ENCODE measurements at regions not wholly inside any gene's neighbourhood (a gene's known extent, or its start where the extent isn't known, plus 50 kb on each side); places are given as distances from the start of the nearest gene placed in this dataset.

DNA sequence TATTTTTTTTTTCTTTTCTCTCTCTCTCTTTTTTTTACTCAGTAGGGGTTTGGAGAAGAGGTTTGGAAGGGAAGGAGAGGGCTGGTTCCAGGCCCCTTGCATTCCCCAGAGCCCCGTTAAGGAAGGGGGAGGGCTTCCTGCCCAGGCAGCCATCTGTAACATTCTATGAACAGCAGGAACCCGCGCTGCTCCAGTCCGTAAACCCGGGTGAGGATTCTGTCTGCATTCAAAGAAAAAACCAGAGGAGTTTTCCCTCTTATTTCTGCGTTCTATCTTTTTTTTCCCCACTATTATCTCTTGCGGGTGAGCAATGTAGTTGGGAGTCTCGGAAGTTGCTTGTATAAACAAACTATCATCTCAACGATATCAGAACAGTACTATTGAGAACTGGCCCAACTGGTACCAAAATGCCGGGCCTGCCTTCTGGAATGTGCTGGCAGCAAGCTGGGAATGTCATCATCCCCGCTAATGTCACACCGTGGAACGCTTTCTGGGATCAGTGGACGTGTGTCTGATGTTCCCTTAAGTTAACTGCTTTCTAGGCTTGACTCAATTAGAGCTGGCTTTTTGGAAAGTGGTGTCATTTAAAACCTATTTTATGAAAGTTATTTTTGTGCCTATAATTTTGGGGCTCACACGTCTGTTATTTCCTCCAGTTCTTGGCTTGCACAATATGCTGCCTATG, 153.1 kb upstream of the MEOX2 start:
- Histone ChIP-seq H2AFZ (ENCODE audit: low read depth, low read length) (peak overlapping the region; percentile 33), H2AK5ac (ENCODE audit: low read length, severe bottlenecking) (no peak overlapping the region), H3K27me3 (ENCODE audit: control insufficient read depth in 1 of 2, insufficient read depth in 1 of 2, low read length in 2 of 2) (no peaks in the 10 kb centered on the region), H3K36me3 (ENCODE audit: control insufficient read depth in 1 of 2, insufficient read depth in 2 of 2, low read depth in 1 of 2, low read length in 2 of 2) (no peaks in the 10 kb centered on the region), H2BK12ac (ENCODE audit: low read length in 2 of 2) (peak overlapping the region in 1 of 2 experiments; percentile 60), H3K4me3 (ENCODE audit: insufficient read depth in 1 of 2, low read depth in 1 of 2, low read length in 2 of 2) (peak overlapping the region in 1 of 2 experiments; percentile 68), H3K23ac (ENCODE audit: low read length in 2 of 2) (no peak overlapping the region), H2BK5ac (ENCODE audit: low read depth, low read length, poor library complexity, severe bottlenecking) (peak overlapping the region; percentile 49), H3K9me3 (ENCODE audit: control insufficient read depth, low read length) (no peaks in the 10 kb centered on the region), H4K8ac (ENCODE audit: low read length) (peak overlapping the region; percentile 96), H2BK15ac (ENCODE audit: low read depth, poor library complexity, severe bottlenecking) (no peak overlapping the region), H3K9ac (ENCODE audit: low read length) (peak overlapping the region; percentile 82), H3K14ac (ENCODE audit: low read length in 2 of 2) (no peak overlapping the region), H4K91ac (ENCODE audit: low read length) (no peak overlapping the region), H2BK120ac (ENCODE audit: low read depth, low read length) (peak overlapping the region; percentile 89), H3K27ac (ENCODE audit: low read length, poor library complexity, severe bottlenecking) (peak overlapping the region; percentile 76), H3K79me1 (replicated peaks; ENCODE audit: low read length, poor library complexity, severe bottlenecking) (no peaks in the 10 kb centered on the region), H3K4me1 (ENCODE audit: control insufficient read depth, insufficient read depth, low read depth, low read length) (no peaks in the 10 kb centered on the region), H3K18ac (ENCODE audit: low read depth in 1 of 2, low read length in 2 of 2) (peak overlapping the region; percentile 75 to 89), H3K4ac (ENCODE audit: low read depth in 1 of 2, low read length in 2 of 2) (peak overlapping the region in 1 of 2 experiments; percentile 6), H3K4me2 (ENCODE audit: low read length, poor library complexity, severe bottlenecking) (peak overlapping the region; percentile 45)
- 5% methylated on average over 10 of the region's 15 CpGs for WGBS
- DNase-seq = peak; percentile 46

DNA sequence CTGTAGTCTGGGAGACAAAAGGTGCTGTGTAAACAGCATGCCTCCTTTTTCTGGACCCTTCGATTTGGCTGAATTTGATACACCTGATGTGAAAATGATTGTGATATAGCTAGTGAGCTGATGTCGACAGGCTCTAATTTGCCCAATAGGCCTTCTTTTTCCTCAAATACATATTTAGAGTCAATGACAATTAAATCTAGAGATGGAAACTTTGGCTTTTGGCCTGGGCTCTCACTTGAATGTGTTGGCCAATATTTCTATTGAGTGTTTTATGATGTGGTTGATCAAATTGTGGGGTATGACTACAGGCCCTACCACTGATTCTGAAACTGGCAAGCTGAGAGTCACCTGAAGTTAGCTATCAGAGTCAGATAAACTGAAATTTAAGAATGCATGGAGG, 151.8 kb upstream of the MEOX2 start:
- Histone ChIP-seq H3K79me1 (replicated peaks; ENCODE audit: low read length, poor library complexity, severe bottlenecking) (no peaks in the 10 kb centered on the region), H3K36me3 (ENCODE audit: control insufficient read depth in 1 of 2, insufficient read depth in 2 of 2, low read depth in 1 of 2, low read length in 2 of 2) (no peaks in the 10 kb centered on the region), H2BK5ac (ENCODE audit: low read depth, low read length, poor library complexity, severe bottlenecking) (no peak overlapping the region), H3K9me3 (ENCODE audit: control insufficient read depth, low read length) (no peaks in the 10 kb centered on the region), H4K91ac (ENCODE audit: low read length) (no peak overlapping the region), H3K18ac (ENCODE audit: low read depth in 1 of 2, low read length in 2 of 2) (no peak overlapping the region), H3K27me3 (ENCODE audit: control insufficient read depth in 1 of 2, insufficient read depth in 1 of 2, low read length in 2 of 2) (no peaks in the 10 kb centered on the region), H3K14ac (ENCODE audit: low read length in 2 of 2) (no peak overlapping the region), H3K4me3 (ENCODE audit: insufficient read depth in 1 of 2, low read depth in 1 of 2, low read length in 2 of 2) (no peak overlapping the region), H2BK120ac (ENCODE audit: low read depth, low read length) (no peak overlapping the region), H2AK5ac (ENCODE audit: low read length, severe bottlenecking) (no peak overlapping the region), H3K4ac (ENCODE audit: low read depth in 1 of 2, low read length in 2 of 2) (no peak overlapping the region), H3K4me2 (ENCODE audit: low read length, poor library complexity, severe bottlenecking) (no peak overlapping the region), H2BK12ac (ENCODE audit: low read length in 2 of 2) (no peak overlapping the region), H3K9ac (ENCODE audit: low read length) (no peak overlapping the region), H3K4me1 (ENCODE audit: control insufficient read depth, insufficient read depth, low read depth, low read length) (no peaks in the 10 kb centered on the region), H4K8ac (ENCODE audit: low read length) (no peak overlapping the region), H3K23ac (ENCODE audit: low read length in 2 of 2) (no peak overlapping the region), H2BK15ac (ENCODE audit: low read depth, poor library complexity, severe bottlenecking) (no peak overlapping the region), H3K27ac (ENCODE audit: low read length, poor library complexity, severe bottlenecking) (no peak overlapping the region), H2AFZ (ENCODE audit: low read depth, low read length) (no peak overlapping the region)
- DNase-seq = no peak
- 60% methylated on average over 1 of the region's 2 CpGs for whole genome bisulfite sequencing

DNA sequence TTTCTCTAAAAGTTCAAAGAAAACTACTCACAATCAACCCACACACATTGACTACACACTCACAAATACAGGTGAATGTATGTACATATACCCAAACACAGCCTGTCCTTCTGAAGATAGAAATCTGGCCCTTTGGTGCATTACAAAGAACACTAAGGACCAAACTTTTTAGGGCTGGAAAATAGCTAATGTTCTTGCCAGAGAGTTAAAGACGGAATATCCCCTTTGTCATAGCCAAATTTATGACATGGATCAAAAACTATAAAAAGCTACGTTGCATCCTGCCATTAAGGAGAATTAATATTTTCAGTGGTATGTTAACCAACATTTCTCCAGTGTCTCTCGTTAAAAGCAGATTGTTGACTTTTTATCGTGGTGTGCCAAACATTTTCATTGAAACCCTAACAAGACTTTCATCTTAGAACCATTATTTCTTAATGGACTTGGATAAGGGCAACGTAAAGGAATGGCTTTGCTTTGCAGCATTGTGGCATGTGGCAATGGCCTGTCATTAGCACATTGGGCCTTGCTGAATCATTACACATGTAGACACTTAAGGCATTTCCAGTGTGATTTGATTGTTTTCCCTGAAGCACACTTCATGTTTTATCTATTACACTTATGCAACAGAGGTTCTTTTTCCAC, 150.9 kb upstream of the MEOX2 start:
- Histone ChIP-seq H3K4me2 (ENCODE audit: low read length, poor library complexity, severe bottlenecking) (no peak overlapping the region), H3K27me3 (ENCODE audit: control insufficient read depth in 1 of 2, insufficient read depth in 1 of 2, low read length in 2 of 2) (no peaks in the 10 kb centered on the region), H2BK5ac (ENCODE audit: low read depth, low read length, poor library complexity, severe bottlenecking) (no peak overlapping the region), H3K4me1 (ENCODE audit: control insufficient read depth, insufficient read depth, low read depth, low read length) (no peaks in the 10 kb centered on the region), H3K27ac (ENCODE audit: low read length, poor library complexity, severe bottlenecking) (no peak overlapping the region), H2AK5ac (ENCODE audit: low read length, severe bottlenecking) (peak overlapping the region; percentile 93), H3K79me1 (replicated peaks; ENCODE audit: low read length, poor library complexity, severe bottlenecking) (no peaks in the 10 kb centered on the region), H3K4me3 (ENCODE audit: insufficient read depth in 1 of 2, low read depth in 1 of 2, low read length in 2 of 2) (no peak overlapping the region), H2BK15ac (ENCODE audit: low read depth, poor library complexity, severe bottlenecking) (no peak overlapping the region), H3K4ac (ENCODE audit: low read depth in 1 of 2, low read length in 2 of 2) (no peak overlapping the region), H3K18ac (ENCODE audit: low read depth in 1 of 2, low read length in 2 of 2) (no peak overlapping the region), H2AFZ (ENCODE audit: low read depth, low read length) (no peak overlapping the region), H2BK120ac (ENCODE audit: low read depth, low read length) (no peak overlapping the region), H3K9ac (ENCODE audit: low read length) (no peak overlapping the region), H4K91ac (ENCODE audit: low read length) (no peak overlapping the region), H3K9me3 (ENCODE audit: control insufficient read depth, low read length) (no peaks in the 10 kb centered on the region), H3K14ac (ENCODE audit: low read length in 2 of 2) (no peak overlapping the region), H3K23ac (ENCODE audit: low read length in 2 of 2) (no peak overlapping the region), H4K8ac (ENCODE audit: low read length) (no peak overlapping the region), H2BK12ac (ENCODE audit: low read length in 2 of 2) (no peak overlapping the region), H3K36me3 (ENCODE audit: control insufficient read depth in 1 of 2, insufficient read depth in 2 of 2, low read depth in 1 of 2, low read length in 2 of 2) (no peaks in the 10 kb centered on the region)
- no peak for DNase-seq
- 93% methylated on average over 3 of the region's 5 CpGs for WGBS

DNA sequence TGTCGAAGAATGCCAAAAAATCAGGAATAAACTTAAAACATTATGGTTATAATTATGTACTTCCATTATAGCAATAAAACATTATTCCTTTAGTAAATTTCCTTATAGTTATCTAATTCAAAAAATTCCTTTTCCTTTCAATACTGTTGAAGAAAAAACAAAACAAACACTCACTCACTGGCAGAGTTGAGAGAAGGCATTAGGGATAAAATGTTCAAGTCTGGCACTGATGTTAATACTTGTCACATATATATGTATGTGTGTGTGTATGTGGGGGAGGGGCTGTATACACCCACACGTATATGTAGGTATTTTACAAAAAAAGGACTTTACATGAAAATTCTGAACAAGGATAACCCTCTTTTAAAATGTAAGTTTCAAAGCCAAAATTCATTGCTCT, 150.2 kb upstream of the MEOX2 start:
- no peak overlapping the region for H3K23ac ChIP-seq (ENCODE audit: low read length in 2 of 2)
- no peak overlapping the region for H2AFZ ChIP-seq (ENCODE audit: low read depth, low read length)
- H3K4me2 ChIP-seq (ENCODE audit: low read length, poor library complexity, severe bottlenecking) = no peak overlapping the region
- no peak overlapping the region for H2BK15ac ChIP-seq (ENCODE audit: low read depth, poor library complexity, severe bottlenecking)
- no CpG with 5 or more reads among the region's 2 CpGs for WGBS
- no peaks in the 10 kb centered on the region for H3K4me1 ChIP-seq (ENCODE audit: control insufficient read depth, insufficient read depth, low read depth, low read length)
- H4K91ac ChIP-seq (ENCODE audit: low read length) = no peak overlapping the region
- H3K79me1 ChIP-seq (replicated peaks; ENCODE audit: low read length, poor library complexity, severe bottlenecking) = no peaks in the 10 kb centered on the region
- H2BK5ac ChIP-seq (ENCODE audit: low read depth, low read length, poor library complexity, severe bottlenecking) = no peak overlapping the region
- no peak overlapping the region for H4K8ac ChIP-seq (ENCODE audit: low read length)
- H3K4me3 ChIP-seq (ENCODE audit: insufficient read depth in 1 of 2, low read depth in 1 of 2, low read length in 2 of 2) = no peak overlapping the region
- H2BK12ac ChIP-seq (ENCODE audit: low read length in 2 of 2) = no peak overlapping the region
- no peaks in the 10 kb centered on the region for H3K9me3 ChIP-seq (ENCODE audit: control insufficient read depth, low read length)
- H2BK120ac ChIP-seq (ENCODE audit: low read depth, low read length) = no peak overlapping the region
- H3K14ac ChIP-seq (ENCODE audit: low read length in 2 of 2) = no peak overlapping the region
- no peak overlapping the region for H3K27ac ChIP-seq (ENCODE audit: low read length, poor library complexity, severe bottlenecking)
- no peak overlapping the region for H3K9ac ChIP-seq (ENCODE audit: low read length)
- no peak overlapping the region for H3K18ac ChIP-seq (ENCODE audit: low read depth in 1 of 2, low read length in 2 of 2)
- H3K27me3 ChIP-seq (ENCODE audit: control insufficient read depth in 1 of 2, insufficient read depth in 1 of 2, low read length in 2 of 2) = no peaks in the 10 kb centered on the region
- no peak overlapping the region for H3K4ac ChIP-seq (ENCODE audit: low read depth in 1 of 2, low read length in 2 of 2)
- no peak for DNase-seq
- no peak overlapping the region for H2AK5ac ChIP-seq (ENCODE audit: low read length, severe bottlenecking)
- no peaks in the 10 kb centered on the region for H3K36me3 ChIP-seq (ENCODE audit: control insufficient read depth in 1 of 2, insufficient read depth in 2 of 2, low read depth in 1 of 2, low read length in 2 of 2)

Measured in mesenchymal stem cell (in vitro differentiated cells and primary cell).